ENCODE measurements at regions not wholly inside any gene's neighbourhood (a gene's known extent, or its start where the extent isn't known, plus 50 kb on each side); places are given as distances from the start of the nearest gene placed in this dataset.
"Not testable (repeated sequence)": the region's sequence is repeated elsewhere in the genome, so short reads cannot be mapped to it uniquely, and the experiment has no call there.

GRCh38 chr18:30862900-30863299 is 179.6 kb downstream of the DSC3 start:
- no peak overlapping the region for H3K27ac Mint-ChIP-seq
- no peak overlapping the region for H3K4me3 Mint-ChIP-seq
- H3K27me3 Mint-ChIP-seq, result no peaks in the 10 kb centered on the region
- H3K36me3 Mint-ChIP-seq (ENCODE audit: low read depth), result no peaks in the 10 kb centered on the region
- H3K9me3 Mint-ChIP-seq, result peaks cover 4% of the 10 kb centered on the region
- H3K4me1 Mint-ChIP-seq (ENCODE audit: low read depth), result no peaks in the 10 kb centered on the region

- no peaks in the 10 kb centered on the region for H3K27me3 Mint-ChIP-seq
- no peak overlapping the region for H3K27ac Mint-ChIP-seq
- H3K4me1 Mint-ChIP-seq (ENCODE audit: low read depth), result no peaks in the 10 kb centered on the region
- no peak overlapping the region for H3K4me3 Mint-ChIP-seq
- no peaks in the 10 kb centered on the region for H3K36me3 Mint-ChIP-seq (ENCODE audit: low read depth)
- H3K9me3 Mint-ChIP-seq, result no peaks in the 10 kb centered on the region
Observed at GRCh38 chr18:30860741-30861140, 181.8 kb downstream of the DSC3 start.

GRCh38 chr18:30859036-30859435 is 183.5 kb downstream of the DSC3 start:
- no peaks in the 10 kb centered on the region for H3K4me1 Mint-ChIP-seq (ENCODE audit: low read depth)
- H3K9me3 Mint-ChIP-seq, result no peaks in the 10 kb centered on the region
- H3K27me3 Mint-ChIP-seq, result no peaks in the 10 kb centered on the region
- H3K4me3 Mint-ChIP-seq, result no peak overlapping the region
- H3K27ac Mint-ChIP-seq, result no peak overlapping the region
- no peaks in the 10 kb centered on the region for H3K36me3 Mint-ChIP-seq (ENCODE audit: low read depth)

GRCh38 chr18:30858560-30858959 is 184.0 kb downstream of the DSC3 start:
- no peaks in the 10 kb centered on the region for H3K9me3 Mint-ChIP-seq
- no peak overlapping the region for H3K4me3 Mint-ChIP-seq
- no peaks in the 10 kb centered on the region for H3K4me1 Mint-ChIP-seq (ENCODE audit: low read depth)
- no peaks in the 10 kb centered on the region for H3K36me3 Mint-ChIP-seq (ENCODE audit: low read depth)
- no peaks in the 10 kb centered on the region for H3K27me3 Mint-ChIP-seq
- H3K27ac Mint-ChIP-seq, result no peak overlapping the region

GRCh38 chr18:30855762-30856161 is 186.8 kb downstream of the DSC3 start:
- H3K4me3 Mint-ChIP-seq, result no peak overlapping the region

GRCh38 chr18:30852980-30853379 is 189.6 kb downstream of the DSC3 start:
- Mint-ChIP-seq H3K27me3 (no peaks in the 10 kb centered on the region), H3K36me3 (ENCODE audit: low read depth) (no peaks in the 10 kb centered on the region), H3K9me3 (no peaks in the 10 kb centered on the region), H3K27ac (no peak overlapping the region), H3K4me1 (ENCODE audit: low read depth) (no peaks in the 10 kb centered on the region), H3K4me3 (no peak overlapping the region)

More at GRCh38 chr18:30855762-30856161, 186.8 kb downstream of the DSC3 start:
- no peaks in the 10 kb centered on the region for H3K36me3 Mint-ChIP-seq (ENCODE audit: low read depth)
- no peaks in the 10 kb centered on the region for H3K27me3 Mint-ChIP-seq
- H3K27ac Mint-ChIP-seq, result no peak overlapping the region
- H3K4me1 Mint-ChIP-seq (ENCODE audit: low read depth), result no peaks in the 10 kb centered on the region
- no peaks in the 10 kb centered on the region for H3K9me3 Mint-ChIP-seq

GRCh38 chr18:30852541-30852940 is 190.0 kb downstream of the DSC3 start:
- H3K9me3 Mint-ChIP-seq, result peaks cover 2% of the 10 kb centered on the region

GRCh38 chr18:30839056-30839561 is 203.4 kb downstream of the DSC3 start:
- not testable (repeated sequence) for H3K4me1 Mint-ChIP-seq (ENCODE audit: low read depth); H3K36me3 Mint-ChIP-seq (ENCODE audit: low read depth); H3K4me3 Mint-ChIP-seq; H3K27me3 Mint-ChIP-seq; H3K27ac Mint-ChIP-seq
- peaks cover 20% of the 10 kb centered on the region for H3K9me3 Mint-ChIP-seq

More at GRCh38 chr18:30852541-30852940, 190.0 kb downstream of the DSC3 start:
- Mint-ChIP-seq H3K27me3 (no peaks in the 10 kb centered on the region), H3K27ac (no peak overlapping the region), H3K4me1 (ENCODE audit: low read depth) (no peaks in the 10 kb centered on the region), H3K36me3 (ENCODE audit: low read depth) (no peaks in the 10 kb centered on the region), H3K4me3 (no peak overlapping the region)

GRCh38 chr18:30828700-30829099 is 213.8 kb downstream of the DSC3 start:
- Mint-ChIP-seq H3K27ac (no peak overlapping the region), H3K4me1 (ENCODE audit: low read depth) (no peaks in the 10 kb centered on the region), H3K27me3 (no peaks in the 10 kb centered on the region), H3K9me3 (peaks cover 23% of the 10 kb centered on the region), H3K4me3 (no peak overlapping the region), H3K36me3 (ENCODE audit: low read depth) (no peaks in the 10 kb centered on the region)

GRCh38 chr18:30819619-30820018 is 222.9 kb downstream of the DSC3 start:
- no peak overlapping the region for H3K4me3 Mint-ChIP-seq
- no peaks in the 10 kb centered on the region for H3K36me3 Mint-ChIP-seq (ENCODE audit: low read depth)
- no peaks in the 10 kb centered on the region for H3K27me3 Mint-ChIP-seq
- H3K9me3 Mint-ChIP-seq, result peaks cover 11% of the 10 kb centered on the region
- no peaks in the 10 kb centered on the region for H3K4me1 Mint-ChIP-seq (ENCODE audit: low read depth)
- H3K27ac Mint-ChIP-seq, result no peak overlapping the region

- no peaks in the 10 kb centered on the region for H3K36me3 Mint-ChIP-seq (ENCODE audit: low read depth)
- no peaks in the 10 kb centered on the region for H3K4me1 Mint-ChIP-seq (ENCODE audit: low read depth)
- H3K27me3 Mint-ChIP-seq, result no peaks in the 10 kb centered on the region
- H3K27ac Mint-ChIP-seq, result no peak overlapping the region
- H3K9me3 Mint-ChIP-seq, result peaks cover 12% of the 10 kb centered on the region
- no peak overlapping the region for H3K4me3 Mint-ChIP-seq
Observed at GRCh38 chr18:30814446-30814845, 228.1 kb downstream of the DSC3 start.

- Mint-ChIP-seq H3K4me3 (no peak overlapping the region), H3K27me3 (no peaks in the 10 kb centered on the region), H3K36me3 (ENCODE audit: low read depth) (no peaks in the 10 kb centered on the region), H3K4me1 (ENCODE audit: low read depth) (no peaks in the 10 kb centered on the region), H3K27ac (no peak overlapping the region), H3K9me3 (peaks cover 13% of the 10 kb centered on the region)
Observed at GRCh38 chr18:30811580-30811979, 231.0 kb downstream of the DSC3 start.

GRCh38 chr18:30810580-30810979 is 232.0 kb downstream of the DSC3 start:
- H3K4me3 Mint-ChIP-seq, result no peak overlapping the region
- no peaks in the 10 kb centered on the region for H3K4me1 Mint-ChIP-seq (ENCODE audit: low read depth)
- H3K36me3 Mint-ChIP-seq (ENCODE audit: low read depth), result no peaks in the 10 kb centered on the region
- no peak overlapping the region for H3K27ac Mint-ChIP-seq
- no peaks in the 10 kb centered on the region for H3K27me3 Mint-ChIP-seq
- peaks cover 16% of the 10 kb centered on the region for H3K9me3 Mint-ChIP-seq

- Mint-ChIP-seq H3K9me3 (peaks cover 15% of the 10 kb centered on the region), H3K27me3 (no peaks in the 10 kb centered on the region), H3K27ac (no peak overlapping the region), H3K4me1 (ENCODE audit: low read depth) (no peaks in the 10 kb centered on the region), H3K4me3 (no peak overlapping the region), H3K36me3 (ENCODE audit: low read depth) (no peaks in the 10 kb centered on the region)
Observed at GRCh38 chr18:30806823-30807222, 235.7 kb downstream of the DSC3 start.

GRCh38 chr18:30800800-30801199 is 241.7 kb downstream of the DSC3 start:
- peaks cover 10% of the 10 kb centered on the region for H3K9me3 Mint-ChIP-seq
- H3K27ac Mint-ChIP-seq, result no peak overlapping the region
- H3K4me3 Mint-ChIP-seq, result no peak overlapping the region
- H3K4me1 Mint-ChIP-seq (ENCODE audit: low read depth), result no peaks in the 10 kb centered on the region
- H3K27me3 Mint-ChIP-seq, result no peaks in the 10 kb centered on the region
- H3K36me3 Mint-ChIP-seq (ENCODE audit: low read depth), result no peaks in the 10 kb centered on the region

- no peaks in the 10 kb centered on the region for H3K36me3 Mint-ChIP-seq (ENCODE audit: low read depth)
- H3K4me1 Mint-ChIP-seq (ENCODE audit: low read depth), result no peaks in the 10 kb centered on the region
- no peak overlapping the region for H3K4me3 Mint-ChIP-seq
- peaks cover 18% of the 10 kb centered on the region for H3K9me3 Mint-ChIP-seq
- H3K27ac Mint-ChIP-seq, result no peak overlapping the region
- no peaks in the 10 kb centered on the region for H3K27me3 Mint-ChIP-seq
Observed at GRCh38 chr18:30792051-30792450, 250.5 kb downstream of the DSC3 start.
